ENCODE measurements at regions not wholly inside any gene's neighbourhood (a gene's known extent, or its start where the extent isn't known, plus 50 kb on each side); places are given as distances from the start of the nearest gene placed in this dataset.

GRCh38 chr6:139595183-139595582 is 220.7 kb upstream of the CITED2 start:
- no peak overlapping the region for H3K4me3 ChIP-seq (ENCODE audit: low read length)
- no peak for TF ChIP-seq CTCF (IDR thresholded peaks at IDR 0.05; ENCODE audit: insufficient read depth, low read depth, low read length, missing control alignments)
- DNase-seq (ENCODE audit: low read depth): no peak

- H3K4me3 ChIP-seq (ENCODE audit: low read length): no peak overlapping the region
- DNase-seq (ENCODE audit: low read depth): no peak
- TF ChIP-seq CTCF (IDR thresholded peaks at IDR 0.05; ENCODE audit: insufficient read depth, low read depth, low read length, missing control alignments): no peak
Measured at GRCh38 chr6:139594333-139594965, 220.0 kb upstream of the CITED2 start.

- H3K4me3 ChIP-seq (ENCODE audit: low read length): no peak overlapping the region
- TF ChIP-seq CTCF (IDR thresholded peaks at IDR 0.05; ENCODE audit: insufficient read depth, low read depth, low read length, missing control alignments): no peak
- DNase-seq (ENCODE audit: low read depth): no peak
Measured at GRCh38 chr6:139593081-139593480, 218.6 kb upstream of the CITED2 start.

GRCh38 chr6:139592011-139592410 is 217.6 kb upstream of the CITED2 start:
- no peak for TF ChIP-seq CTCF (IDR thresholded peaks at IDR 0.05; ENCODE audit: insufficient read depth, low read depth, low read length, missing control alignments)
- H3K4me3 ChIP-seq (ENCODE audit: low read length): no peak overlapping the region
- no peak for DNase-seq (ENCODE audit: low read depth)

GRCh38 chr6:139591075-139591865 is 216.8 kb upstream of the CITED2 start:
- H3K4me3 ChIP-seq (ENCODE audit: low read length): no peak overlapping the region
- TF ChIP-seq CTCF (IDR thresholded peaks at IDR 0.05; ENCODE audit: insufficient read depth, low read depth, low read length, missing control alignments): no peak
- DNase-seq (ENCODE audit: low read depth): no peak

GRCh38 chr6:139590206-139590605 is 215.8 kb upstream of the CITED2 start:
- no peak for TF ChIP-seq CTCF (IDR thresholded peaks at IDR 0.05; ENCODE audit: insufficient read depth, low read depth, low read length, missing control alignments)
- no peak overlapping the region for H3K4me3 ChIP-seq (ENCODE audit: low read length)
- DNase-seq (ENCODE audit: low read depth): no peak

All from epithelial cell of esophagus (primary cell).